ENCODE measurements at regions not wholly inside any gene's neighbourhood (a gene's known extent, or its start where the extent isn't known, plus 50 kb on each side); places are given as distances from the start of the nearest gene placed in this dataset.
A peak's percentile ranks its signal among the peaks of the same experiment; 100 is the strongest.

DNA sequence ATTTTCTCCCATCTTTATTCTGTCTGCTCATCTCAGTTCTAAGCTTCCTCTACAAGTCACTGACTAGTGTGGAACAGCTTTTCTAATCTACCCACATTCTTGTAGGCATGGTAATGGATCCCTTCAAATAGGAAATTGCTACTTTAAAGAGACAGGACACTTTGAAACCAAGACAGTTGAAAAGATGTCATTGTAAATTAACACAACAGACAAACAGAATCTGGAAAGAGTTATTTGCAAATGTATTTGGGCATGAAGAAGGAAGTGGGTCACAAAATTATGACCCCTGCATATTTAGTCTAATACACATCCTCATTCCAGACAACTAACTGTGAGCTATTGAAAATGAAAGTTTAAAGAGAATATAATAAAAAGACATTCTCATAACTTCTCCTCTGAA is 298.2 kb upstream of the MARCKS start:
- TF ChIP-seq POLR2AphosphoS5 (IDR thresholded peaks at IDR 0.05; ENCODE audit: low read depth, low read length), result peak; percentile 46; the same call in 1 of the 2 replicates
- no peak for TF ChIP-seq CTCF (IDR thresholded peaks at IDR 0.05)
- TF ChIP-seq NRF1 (IDR thresholded peaks at IDR 0.05; ENCODE audit: low read depth, low read length), result no peak
- TF ChIP-seq, protein P1, sequence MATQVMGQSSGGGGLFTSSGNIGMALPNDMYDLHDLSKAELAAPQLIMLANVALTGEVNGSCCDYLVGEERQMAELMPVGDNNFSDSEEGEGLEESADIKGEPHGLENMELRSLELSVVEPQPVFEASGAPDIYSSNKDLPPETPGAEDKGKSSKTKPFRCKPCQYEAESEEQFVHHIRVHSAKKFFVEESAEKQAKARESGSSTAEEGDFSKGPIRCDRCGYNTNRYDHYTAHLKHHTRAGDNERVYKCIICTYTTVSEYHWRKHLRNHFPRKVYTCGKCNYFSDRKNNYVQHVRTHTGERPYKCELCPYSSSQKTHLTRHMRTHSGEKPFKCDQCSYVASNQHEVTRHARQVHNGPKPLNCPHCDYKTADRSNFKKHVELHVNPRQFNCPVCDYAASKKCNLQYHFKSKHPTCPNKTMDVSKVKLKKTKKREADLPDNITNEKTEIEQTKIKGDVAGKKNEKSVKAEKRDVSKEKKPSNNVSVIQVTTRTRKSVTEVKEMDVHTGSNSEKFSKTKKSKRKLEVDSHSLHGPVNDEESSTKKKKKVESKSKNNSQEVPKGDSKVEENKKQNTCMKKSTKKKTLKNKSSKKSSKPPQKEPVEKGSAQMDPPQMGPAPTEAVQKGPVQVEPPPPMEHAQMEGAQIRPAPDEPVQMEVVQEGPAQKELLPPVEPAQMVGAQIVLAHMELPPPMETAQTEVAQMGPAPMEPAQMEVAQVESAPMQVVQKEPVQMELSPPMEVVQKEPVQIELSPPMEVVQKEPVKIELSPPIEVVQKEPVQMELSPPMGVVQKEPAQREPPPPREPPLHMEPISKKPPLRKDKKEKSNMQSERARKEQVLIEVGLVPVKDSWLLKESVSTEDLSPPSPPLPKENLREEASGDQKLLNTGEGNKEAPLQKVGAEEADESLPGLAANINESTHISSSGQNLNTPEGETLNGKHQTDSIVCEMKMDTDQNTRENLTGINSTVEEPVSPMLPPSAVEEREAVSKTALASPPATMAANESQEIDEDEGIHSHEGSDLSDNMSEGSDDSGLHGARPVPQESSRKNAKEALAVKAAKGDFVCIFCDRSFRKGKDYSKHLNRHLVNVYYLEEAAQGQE (IDR thresholded peaks at IDR 0.05; ENCODE audit: low read depth, low read length), result no peak
- TF ChIP-seq SIN3A (IDR thresholded peaks at IDR 0.05; ENCODE audit: borderline replicate concordance, low read depth, low read length), result peak; percentile 53; the same call in 1 of the 2 replicates
- TF ChIP-seq, protein P2, sequence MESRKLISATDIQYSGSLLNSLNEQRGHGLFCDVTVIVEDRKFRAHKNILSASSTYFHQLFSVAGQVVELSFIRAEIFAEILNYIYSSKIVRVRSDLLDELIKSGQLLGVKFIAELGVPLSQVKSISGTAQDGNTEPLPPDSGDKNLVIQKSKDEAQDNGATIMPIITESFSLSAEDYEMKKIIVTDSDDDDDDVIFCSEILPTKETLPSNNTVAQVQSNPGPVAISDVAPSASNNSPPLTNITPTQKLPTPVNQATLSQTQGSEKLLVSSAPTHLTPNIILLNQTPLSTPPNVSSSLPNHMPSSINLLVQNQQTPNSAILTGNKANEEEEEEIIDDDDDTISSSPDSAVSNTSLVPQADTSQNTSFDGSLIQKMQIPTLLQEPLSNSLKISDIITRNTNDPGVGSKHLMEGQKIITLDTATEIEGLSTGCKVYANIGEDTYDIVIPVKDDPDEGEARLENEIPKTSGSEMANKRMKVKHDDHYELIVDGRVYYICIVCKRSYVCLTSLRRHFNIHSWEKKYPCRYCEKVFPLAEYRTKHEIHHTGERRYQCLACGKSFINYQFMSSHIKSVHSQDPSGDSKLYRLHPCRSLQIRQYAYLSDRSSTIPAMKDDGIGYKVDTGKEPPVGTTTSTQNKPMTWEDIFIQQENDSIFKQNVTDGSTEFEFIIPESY (IDR thresholded peaks at IDR 0.05; ENCODE audit: borderline replicate concordance, low read depth), result 0 out of 2 replicates have a peak, but pooled peaks have one; percentile 12

Data from SK-N-SH (cell line).